ENCODE measurements at regions not wholly inside any gene's neighbourhood (a gene's known extent, or its start where the extent isn't known, plus 50 kb on each side); places are given as distances from the start of the nearest gene placed in this dataset.

- Mint-ChIP-seq H3K27ac (no peak overlapping the region), H3K4me1 (no peaks in the 10 kb centered on the region), H3K4me3 (no peak overlapping the region), H3K27me3 (ENCODE audit: insufficient read depth, low read depth, poor library complexity) (no peaks in the 10 kb centered on the region), H3K36me3 (ENCODE audit: low read depth) (no peaks in the 10 kb centered on the region), H3K9me3 (no peaks in the 10 kb centered on the region)
- Histone ChIP-seq H3K4me2 (no peak overlapping the region), H3K79me2 (replicated peaks; ENCODE audit: insufficient read depth) (no peaks in the 10 kb centered on the region), H4K20me1 (replicated peaks; ENCODE audit: insufficient read depth) (no peaks in the 10 kb centered on the region), H3K4me1 (ENCODE audit: insufficient read depth) (no peaks in the 10 kb centered on the region), H3K4me3 (no peak overlapping the region), H3K27ac (ENCODE audit: low read depth) (no peak overlapping the region), H3F3A (replicated peaks; ENCODE audit: low read depth) (no peaks in the 10 kb centered on the region), H3K9me2 (ENCODE audit: insufficient read depth) (no peaks in the 10 kb centered on the region), H2AFZ (no peak overlapping the region), H3K36me3 (ENCODE audit: insufficient read depth) (no peaks in the 10 kb centered on the region), H3K27me3 (ENCODE audit: insufficient read depth) (no peaks in the 10 kb centered on the region)
- DNase-seq (ENCODE audit: low spot score), result no peak
- ATAC-seq, result no peak
- TF ChIP-seq ETS1 (IDR thresholded peaks at IDR 0.05), result no peak
- TF ChIP-seq JUNB (IDR thresholded peaks at IDR 0.05; ENCODE audit: unreplicated experiment), result no peak
- no peak for TF ChIP-seq POLR2AphosphoS5 (IDR thresholded peaks at IDR 0.05; ENCODE audit: low read depth)
- no peak for TF ChIP-seq NANOG (IDR thresholded peaks at IDR 0.05; ENCODE audit: borderline replicate concordance)
- TF ChIP-seq STAT1 (IDR thresholded peaks at IDR 0.05; ENCODE audit: unreplicated experiment), result no peak
- no peak for TF ChIP-seq REST (IDR thresholded peaks at IDR 0.05; ENCODE audit: unreplicated experiment)
- no peak for TF ChIP-seq ZNF331 (CRISPR knock-in tag; IDR thresholded peaks at IDR 0.05; ENCODE audit: low read depth)
- TF ChIP-seq EZH2phosphoT487 (IDR thresholded peaks at IDR 0.05; ENCODE audit: unreplicated experiment), result no peak
These were observed 1075.8 kb upstream of the FLRT2 start for GRCh38 chr14:84454114-84454513.

- Histone ChIP-seq H3K79me2 (replicated peaks; ENCODE audit: insufficient read depth) (no peaks in the 10 kb centered on the region), H3K4me3 (no peak overlapping the region), H2AFZ (0 out of 2 replicates have a peak overlapping the region, but pooled peaks have one; percentile 12), H3K4me2 (no peak overlapping the region), H3K36me3 (ENCODE audit: insufficient read depth) (no peaks in the 10 kb centered on the region), H3K4me1 (ENCODE audit: insufficient read depth) (no peaks in the 10 kb centered on the region), H3F3A (replicated peaks; ENCODE audit: low read depth) (no peaks in the 10 kb centered on the region), H3K27me3 (ENCODE audit: insufficient read depth) (no peaks in the 10 kb centered on the region), H3K9me2 (ENCODE audit: insufficient read depth) (no peaks in the 10 kb centered on the region), H4K20me1 (replicated peaks; ENCODE audit: insufficient read depth) (no peaks in the 10 kb centered on the region), H3K27ac (ENCODE audit: low read depth) (no peak overlapping the region)
- no peak for TF ChIP-seq ZNF114 (CRISPR knock-in tag; IDR thresholded peaks at IDR 0.05)
- no peak for TF ChIP-seq ETS1 (IDR thresholded peaks at IDR 0.05)
- no peak for TF ChIP-seq STAT1 (IDR thresholded peaks at IDR 0.05; ENCODE audit: unreplicated experiment)
- TF ChIP-seq CTCF (conservative IDR thresholded peaks at IDR 0.05; ENCODE audit: low read depth in 2 of 2), result no peak
- H3K9me3 Mint-ChIP-seq, result no peaks in the 10 kb centered on the region
- H3K36me3 Mint-ChIP-seq (ENCODE audit: low read depth), result no peaks in the 10 kb centered on the region
- H3K27me3 Mint-ChIP-seq (ENCODE audit: insufficient read depth, low read depth, poor library complexity), result no peaks in the 10 kb centered on the region
- H3K4me3 Mint-ChIP-seq, result no peak overlapping the region
- H3K27ac Mint-ChIP-seq, result no peak overlapping the region
- no peaks in the 10 kb centered on the region for H3K4me1 Mint-ChIP-seq
- DNase-seq (ENCODE audit: low spot score), result no peak
- ATAC-seq, result no peak
These were observed 1073.0 kb upstream of the FLRT2 start for GRCh38 chr14:84456946-84457345.

Measured in GM23338 (cell line).